Stimulated activated CD8-positive, alpha-beta memory T cell treated with anti-CD3 and anti-CD28 coated beads, Interleukin-12 subunit alpha, Interleukin-12 subunit beta, amount 100 ng/mL, for 24 hours (primary cell): ENCODE measurements at regions not wholly inside any gene's neighbourhood (a gene's known extent, or its start where the extent isn't known, plus 50 kb on each side); places are given as distances from the start of the nearest gene placed in this dataset.

Source experiments
- DNase-seq: peaks from one replicate; pipeline ENCODE4 v3.0.0-alpha.2; 2020; ENCODE audit errors: extremely low read depth

DNA sequence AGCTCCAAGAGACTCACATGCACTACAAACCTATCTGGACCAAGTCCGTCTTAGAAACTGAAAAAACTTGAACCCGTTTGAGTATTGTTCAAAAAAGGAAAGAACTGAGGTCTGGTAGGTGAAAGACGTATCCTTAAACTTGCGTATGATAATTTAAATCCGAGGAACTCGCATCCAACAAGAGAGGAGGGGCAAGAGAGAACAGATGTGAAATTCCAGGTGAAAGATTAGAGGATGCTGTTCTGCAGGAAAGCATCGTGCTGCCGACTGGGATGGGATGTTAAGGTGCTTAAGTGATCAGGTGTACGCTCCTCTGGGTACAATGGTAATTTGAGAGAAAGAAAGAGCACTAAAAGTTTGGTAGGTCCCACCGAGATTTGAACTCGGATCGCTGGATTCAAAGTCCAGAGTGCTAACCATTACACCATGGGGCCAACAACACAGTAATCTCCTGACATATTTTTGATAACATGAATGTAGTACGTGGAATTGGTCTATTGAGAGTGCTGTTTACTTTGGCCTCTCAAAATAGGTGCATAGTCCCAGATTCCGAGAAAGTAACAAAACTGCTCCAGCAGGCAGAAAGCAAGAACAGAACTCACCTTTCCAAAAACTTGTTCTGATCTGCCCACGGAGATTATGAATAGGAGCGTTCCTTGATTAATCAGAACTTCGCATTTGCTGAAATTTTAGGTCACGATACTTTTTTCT, 53.5 kb upstream of the BTN3A2 start:
- DNase-seq, result no peak

DNA sequence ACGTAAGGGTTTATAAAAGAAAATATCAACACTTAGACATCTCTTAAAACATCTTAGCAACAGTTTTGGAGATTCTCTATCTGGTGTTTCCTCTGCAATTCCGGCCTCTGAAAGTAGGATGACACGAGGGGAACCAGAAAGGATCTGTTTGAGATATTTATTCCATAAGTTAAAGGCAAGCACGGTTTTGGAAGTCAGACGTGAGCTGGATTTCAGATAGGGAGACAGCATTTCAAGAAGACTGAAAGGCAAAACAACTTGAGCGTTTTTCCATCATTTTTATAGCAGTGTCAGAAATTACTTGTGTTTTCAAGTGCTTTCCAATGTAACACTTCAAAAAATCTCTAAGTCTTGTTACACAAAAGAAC, 52.9 kb upstream of the BTN3A2 start:
- DNase-seq, result no peak

DNA sequence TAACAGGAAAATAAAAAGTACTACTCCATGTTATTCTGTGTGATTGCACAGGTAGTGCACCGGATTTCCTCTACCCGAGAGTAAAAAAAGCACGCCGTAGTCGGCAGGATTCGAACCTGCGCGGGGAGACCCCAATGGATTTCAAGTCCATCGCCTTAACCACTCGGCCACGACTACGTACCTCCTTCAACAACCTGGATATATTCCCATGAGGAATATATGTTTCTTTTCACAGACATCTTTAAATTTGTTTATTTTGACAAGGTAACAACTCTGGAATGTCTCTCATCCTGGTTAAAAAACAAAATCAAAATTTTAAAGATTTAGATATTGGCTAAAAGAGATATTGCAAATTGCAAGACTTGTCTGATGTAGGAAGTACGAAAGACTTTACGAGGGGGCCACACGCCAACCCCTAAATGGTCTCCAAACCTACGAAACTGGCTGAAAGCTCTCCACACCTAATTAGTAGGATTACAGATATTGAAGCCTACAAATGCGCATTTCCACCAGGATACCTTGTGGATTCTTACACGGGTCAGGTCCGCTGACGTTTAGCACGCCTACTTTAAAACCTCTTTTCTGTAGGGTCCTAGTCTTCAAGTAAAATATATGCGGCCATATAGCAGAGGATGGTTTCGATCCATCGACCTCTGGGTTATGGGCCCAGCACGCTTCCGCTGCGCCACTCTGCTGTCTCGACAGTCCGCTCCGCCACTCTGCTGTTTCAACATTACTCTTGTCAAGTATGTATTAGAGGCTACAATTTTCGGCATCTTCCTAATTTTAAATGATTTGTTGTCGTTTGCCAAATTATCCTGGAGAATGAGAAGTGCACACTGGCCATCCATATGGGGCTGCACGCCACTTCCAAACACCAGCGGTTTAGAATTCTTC, 52.2 kb upstream of the BTN3A2 start:
- DNase-seq, result no peak
